ENCODE measurements at regions not wholly inside any gene's neighbourhood (a gene's known extent, or its start where the extent isn't known, plus 50 kb on each side); places are given as distances from the start of the nearest gene placed in this dataset.
A peak's percentile ranks its signal among the peaks of the same experiment; 100 is the strongest.

GRCh38 chr22:19611590-19611989 is 87.4 kb upstream of the CLDN5 start:
- Histone ChIP-seq H3K9me3 (ENCODE audit: low read length) (no peaks in the 10 kb centered on the region), H3K36me3 (ENCODE audit: insufficient read depth, low read length) (no peaks in the 10 kb centered on the region), H3K4me1 (ENCODE audit: insufficient read depth, low read length, poor library complexity, severe bottlenecking) (peaks cover 42% of the 10 kb centered on the region), H2AFZ (ENCODE audit: low read length) (no peak overlapping the region), H3K9me2 (ENCODE audit: insufficient read depth, low read length) (no peaks in the 10 kb centered on the region), H3K27ac (ENCODE audit: low read depth, low read length, poor library complexity, severe bottlenecking) (no peak overlapping the region), H3K4me2 (ENCODE audit: low read length) (no peak overlapping the region), H4K20me1 (ENCODE audit: insufficient read depth, low read length) (no peaks in the 10 kb centered on the region), H3K4me3 (ENCODE audit: low read depth, low read length, poor library complexity, severe bottlenecking) (no peak overlapping the region), H3K79me2 (ENCODE audit: insufficient read depth, low read depth, low read length) (no peaks in the 10 kb centered on the region)
- BruUV-seq (replicated peaks) = no TSS peak
- intact Hi-C loops (cut with micrococcal nuclease; ENCODE audit: unreplicated experiment) = no loop called here
- POLR2A ChIA-PET = no interaction called here
- no peak for DNase-seq (ENCODE audit: low spot score)
- TF ChIP-seq EZH2phosphoT487 (IDR thresholded peaks at IDR 0.05; ENCODE audit: borderline replicate concordance, low read depth, low read length) = no peak
- TF ChIP-seq, protein P1, sequence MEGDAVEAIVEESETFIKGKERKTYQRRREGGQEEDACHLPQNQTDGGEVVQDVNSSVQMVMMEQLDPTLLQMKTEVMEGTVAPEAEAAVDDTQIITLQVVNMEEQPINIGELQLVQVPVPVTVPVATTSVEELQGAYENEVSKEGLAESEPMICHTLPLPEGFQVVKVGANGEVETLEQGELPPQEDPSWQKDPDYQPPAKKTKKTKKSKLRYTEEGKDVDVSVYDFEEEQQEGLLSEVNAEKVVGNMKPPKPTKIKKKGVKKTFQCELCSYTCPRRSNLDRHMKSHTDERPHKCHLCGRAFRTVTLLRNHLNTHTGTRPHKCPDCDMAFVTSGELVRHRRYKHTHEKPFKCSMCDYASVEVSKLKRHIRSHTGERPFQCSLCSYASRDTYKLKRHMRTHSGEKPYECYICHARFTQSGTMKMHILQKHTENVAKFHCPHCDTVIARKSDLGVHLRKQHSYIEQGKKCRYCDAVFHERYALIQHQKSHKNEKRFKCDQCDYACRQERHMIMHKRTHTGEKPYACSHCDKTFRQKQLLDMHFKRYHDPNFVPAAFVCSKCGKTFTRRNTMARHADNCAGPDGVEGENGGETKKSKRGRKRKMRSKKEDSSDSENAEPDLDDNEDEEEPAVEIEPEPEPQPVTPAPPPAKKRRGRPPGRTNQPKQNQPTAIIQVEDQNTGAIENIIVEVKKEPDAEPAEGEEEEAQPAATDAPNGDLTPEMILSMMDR (conservative IDR thresholded peaks at IDR 0.05; ENCODE audit: low read length) = no peak
- CTCF ChIA-PET (ENCODE audit: unreplicated experiment) = no interaction called here

DNA sequence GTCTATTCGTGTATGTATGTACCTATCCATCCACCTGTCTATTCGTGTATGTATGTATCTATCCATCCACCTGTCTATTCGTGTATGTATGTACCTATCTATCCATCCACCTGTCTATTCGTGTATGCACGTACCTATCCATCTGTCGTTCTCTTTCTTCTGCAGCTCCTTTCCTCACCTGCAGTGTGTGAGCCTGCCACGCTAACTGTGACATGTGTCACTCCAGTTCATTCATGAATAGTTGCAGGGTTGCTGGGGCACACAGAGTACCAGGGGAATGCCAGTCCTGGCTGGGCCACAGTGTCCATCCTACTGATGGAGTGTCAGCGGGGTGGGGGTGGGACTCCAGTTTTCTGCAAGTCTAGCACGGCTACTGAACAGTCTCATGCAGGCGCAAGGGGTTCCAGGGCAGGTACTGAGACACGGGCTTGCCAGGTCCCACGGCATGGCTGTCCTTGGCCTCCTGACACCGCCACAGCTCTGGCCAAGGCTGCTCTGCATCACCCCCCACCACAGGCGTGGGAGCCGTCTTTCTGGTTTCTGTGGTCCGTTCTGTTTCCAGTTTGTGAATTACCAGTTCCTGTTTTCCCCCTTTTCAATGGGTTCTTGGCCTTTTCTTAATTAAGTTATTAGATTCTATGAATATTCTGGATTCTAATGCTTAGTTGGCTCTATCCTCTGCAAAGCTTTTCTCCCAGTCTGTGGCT is 88.8 kb upstream of the CLDN5 start:
- Histone ChIP-seq H3K79me2 (ENCODE audit: insufficient read depth, low read depth, low read length) (no peaks in the 10 kb centered on the region), H2AFZ (ENCODE audit: low read length) (no peak overlapping the region), H3K27ac (ENCODE audit: low read depth, low read length, poor library complexity, severe bottlenecking) (no peak overlapping the region), H3K4me1 (ENCODE audit: insufficient read depth, low read length, poor library complexity, severe bottlenecking) (peaks cover 32% of the 10 kb centered on the region), H4K20me1 (ENCODE audit: insufficient read depth, low read length) (no peaks in the 10 kb centered on the region), H3K4me2 (ENCODE audit: low read length) (no peak overlapping the region), H3K9me3 (ENCODE audit: low read length) (no peaks in the 10 kb centered on the region), H3K9me2 (ENCODE audit: insufficient read depth, low read length) (no peaks in the 10 kb centered on the region), H3K4me3 (ENCODE audit: low read depth, low read length, poor library complexity, severe bottlenecking) (no peak overlapping the region), H3K36me3 (ENCODE audit: insufficient read depth, low read length) (no peaks in the 10 kb centered on the region)
- DNase-seq (ENCODE audit: low spot score) = no peak
- BruUV-seq (replicated peaks) = no TSS peak
- TF ChIP-seq, protein P1 (conservative IDR thresholded peaks at IDR 0.05; ENCODE audit: low read length) = no peak
- TF ChIP-seq EZH2phosphoT487 (IDR thresholded peaks at IDR 0.05; ENCODE audit: borderline replicate concordance, low read depth, low read length) = no peak
- intact Hi-C loops (cut with micrococcal nuclease; ENCODE audit: unreplicated experiment) = no loop called here
- ChIA-PET CTCF (ENCODE audit: unreplicated experiment) (no interaction called here), POLR2A (no interaction called here)

DNA sequence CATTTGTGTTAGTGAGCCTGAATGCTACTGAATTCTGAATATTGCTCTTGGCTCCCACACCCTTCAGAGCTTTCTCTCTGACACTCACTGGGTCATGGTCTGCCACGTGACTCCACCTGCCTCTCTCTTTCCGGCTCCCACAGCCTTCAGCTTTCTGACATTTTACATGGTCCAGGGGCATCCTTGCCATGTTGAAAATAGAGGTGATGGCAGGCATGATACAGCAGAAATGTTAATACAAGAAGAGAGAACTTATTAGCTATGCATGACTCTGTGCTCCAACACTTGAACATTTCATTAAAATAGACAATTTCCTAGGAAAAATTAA is 90.3 kb upstream of the CLDN5 start:
- no TSS peak for BruUV-seq (replicated peaks)
- Histone ChIP-seq H3K27ac (ENCODE audit: low read depth, low read length, poor library complexity, severe bottlenecking) (no peak overlapping the region), H4K20me1 (ENCODE audit: insufficient read depth, low read length) (no peaks in the 10 kb centered on the region), H3K4me2 (ENCODE audit: low read length) (peak overlapping the region; percentile 39), H3K79me2 (ENCODE audit: insufficient read depth, low read depth, low read length) (no peaks in the 10 kb centered on the region), H3K9me2 (ENCODE audit: insufficient read depth, low read length) (no peaks in the 10 kb centered on the region), H3K9me3 (ENCODE audit: low read length) (no peaks in the 10 kb centered on the region), H3K4me3 (ENCODE audit: low read depth, low read length, poor library complexity, severe bottlenecking) (no peak overlapping the region), H2AFZ (ENCODE audit: low read length) (peak overlapping the region; percentile 15; the same call in 1 of the 2 replicates), H3K4me1 (ENCODE audit: insufficient read depth, low read length, poor library complexity, severe bottlenecking) (peaks cover 45% of the 10 kb centered on the region), H3K36me3 (ENCODE audit: insufficient read depth, low read length) (no peaks in the 10 kb centered on the region)
- intact Hi-C loops (cut with micrococcal nuclease; ENCODE audit: unreplicated experiment) = no loop called here
- TF ChIP-seq EZH2phosphoT487 (IDR thresholded peaks at IDR 0.05; ENCODE audit: borderline replicate concordance, low read depth, low read length) = no peak
- TF ChIP-seq, protein P1 (conservative IDR thresholded peaks at IDR 0.05; ENCODE audit: low read length) = no peak
- DNase-seq (ENCODE audit: low spot score) = peak; percentile 50
- CTCF ChIA-PET (ENCODE audit: unreplicated experiment) = no interaction called here
- POLR2A ChIA-PET = interaction anchor here (0.6 to 0.8 kb wide), 4 partner anchors 12 to 986 kb away, joined by 3 to 6 read pairs (median 4); no protein-coding TSS in a partner anchor

All from OCI-LY7 (cell line).